HG02852 (cell line): ENCODE measurements at regions not wholly inside any gene's neighbourhood (a gene's known extent, or its start where the extent isn't known, plus 50 kb on each side); places are given as distances from the start of the nearest gene placed in this dataset.

Source experiments
- ATAC-seq: cut with Tn5 transposase; IDR thresholded peaks from one replicate; pipeline ENCODE4 v1.9.1; 2021; ENCODE audit warnings: mild to moderate bottlenecking, moderate library complexity; ENCODE audit not compliant: unreplicated experiment

- no peak for ATAC-seq
These were observed 324.6 kb upstream of the PLSCR5 start for GRCh38 chr3:146929696-146930095.

GRCh38 chr3:146928421-146929059 lies 323.4 kb upstream of the PLSCR5 start:
- no peak for ATAC-seq

DNA sequence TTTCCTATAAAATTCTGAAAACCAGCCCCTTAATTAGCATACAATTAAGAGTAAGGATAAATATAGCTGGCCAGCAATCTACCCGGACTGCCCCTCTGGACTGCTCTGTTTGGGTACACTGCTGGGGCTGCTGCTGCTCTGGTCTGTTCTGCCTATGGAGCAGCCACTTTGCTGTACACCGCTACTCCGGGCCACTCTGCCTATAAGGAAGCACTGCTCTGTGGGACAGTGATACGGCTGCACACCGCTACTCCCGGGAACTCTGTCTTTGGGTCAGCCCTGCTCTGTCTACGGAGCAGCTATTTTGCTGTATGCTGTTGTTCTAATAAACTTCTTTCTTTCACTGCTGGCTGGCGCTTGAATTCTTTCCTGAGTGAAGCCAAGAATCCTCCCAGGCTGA lies 316.5 kb upstream of the PLSCR5 start:
- no peak for ATAC-seq

- ATAC-seq: no peak
These were observed 309.3 kb upstream of the PLSCR5 start for GRCh38 chr3:146914409-146914808.

DNA sequence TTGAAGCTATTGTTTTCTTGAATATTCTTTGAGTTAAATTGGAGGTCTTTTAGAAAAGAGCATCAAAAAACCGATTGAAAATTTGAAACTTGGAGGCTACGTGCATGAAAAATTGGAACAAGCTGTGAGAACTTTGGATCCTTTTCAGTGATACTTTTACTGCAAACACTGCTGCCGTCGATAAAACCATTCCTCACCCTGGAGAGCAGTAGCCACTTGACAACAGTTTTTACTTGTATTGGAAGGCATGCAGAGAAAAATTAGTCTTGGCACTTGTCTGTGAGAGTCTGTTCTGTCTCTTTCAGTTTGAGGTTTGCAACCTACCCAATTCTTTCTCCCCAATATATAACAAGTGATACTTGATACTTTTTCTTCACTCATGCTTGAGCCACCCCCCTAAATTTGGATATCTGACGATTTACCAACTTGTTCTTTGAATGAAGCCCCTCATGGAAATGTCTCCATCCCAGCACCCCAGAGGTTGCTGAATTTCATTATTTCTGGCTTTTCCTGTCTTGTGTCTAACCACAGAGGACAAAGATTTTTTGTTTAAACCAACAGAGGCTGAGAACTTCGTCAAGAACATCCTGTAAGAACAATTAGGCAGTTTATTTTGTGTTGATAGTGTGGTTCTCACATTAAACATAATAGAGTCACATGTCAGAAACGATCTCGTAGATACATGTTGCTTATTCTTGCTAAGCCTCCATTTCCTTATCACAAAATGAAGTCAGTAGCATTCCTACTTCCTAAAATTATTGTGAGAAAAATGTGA lies 307.3 kb upstream of the PLSCR5 start:
- no peak for ATAC-seq

GRCh38 chr3:146903927-146904326 lies 298.8 kb upstream of the PLSCR5 start:
- no peak for ATAC-seq

DNA sequence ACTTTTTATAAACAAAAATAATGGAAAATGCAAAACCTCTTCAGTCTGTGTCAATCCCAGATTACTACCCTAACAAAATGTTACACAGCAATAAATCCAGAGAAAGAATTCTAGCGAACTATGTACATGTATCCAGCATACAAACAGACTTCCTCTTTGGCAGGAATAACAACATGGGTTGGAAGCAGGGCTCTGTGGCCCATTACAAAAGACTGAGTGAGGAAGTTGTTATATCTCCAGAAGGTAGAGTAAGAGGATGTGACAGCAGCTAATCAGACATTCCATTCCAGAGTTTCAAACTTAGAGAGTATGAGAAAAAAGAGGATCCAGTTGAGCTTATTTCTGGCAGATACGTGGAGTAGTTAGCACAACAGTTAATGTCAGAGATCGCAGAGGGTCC lies 294.0 kb upstream of the PLSCR5 start:
- no peak for ATAC-seq

DNA sequence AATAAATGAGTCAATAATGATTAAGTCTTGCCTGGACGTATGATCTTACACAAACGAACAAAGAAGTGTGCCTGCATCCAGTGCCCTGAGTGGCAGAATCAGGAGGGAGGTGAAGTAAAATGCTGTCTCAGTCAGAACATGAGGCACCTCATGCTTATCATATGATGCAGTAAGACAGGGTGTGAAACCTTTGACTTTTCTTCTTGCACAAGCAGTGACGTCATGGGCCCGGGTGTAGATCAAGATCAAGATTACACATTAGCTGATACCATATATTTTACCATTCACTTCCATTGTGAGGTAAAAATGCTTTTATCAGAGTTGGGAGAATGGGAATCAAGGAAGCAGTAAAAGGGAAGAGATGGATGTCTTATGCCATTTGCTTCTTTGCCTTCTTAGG lies 291.6 kb upstream of the PLSCR5 start:
- no peak for ATAC-seq

DNA sequence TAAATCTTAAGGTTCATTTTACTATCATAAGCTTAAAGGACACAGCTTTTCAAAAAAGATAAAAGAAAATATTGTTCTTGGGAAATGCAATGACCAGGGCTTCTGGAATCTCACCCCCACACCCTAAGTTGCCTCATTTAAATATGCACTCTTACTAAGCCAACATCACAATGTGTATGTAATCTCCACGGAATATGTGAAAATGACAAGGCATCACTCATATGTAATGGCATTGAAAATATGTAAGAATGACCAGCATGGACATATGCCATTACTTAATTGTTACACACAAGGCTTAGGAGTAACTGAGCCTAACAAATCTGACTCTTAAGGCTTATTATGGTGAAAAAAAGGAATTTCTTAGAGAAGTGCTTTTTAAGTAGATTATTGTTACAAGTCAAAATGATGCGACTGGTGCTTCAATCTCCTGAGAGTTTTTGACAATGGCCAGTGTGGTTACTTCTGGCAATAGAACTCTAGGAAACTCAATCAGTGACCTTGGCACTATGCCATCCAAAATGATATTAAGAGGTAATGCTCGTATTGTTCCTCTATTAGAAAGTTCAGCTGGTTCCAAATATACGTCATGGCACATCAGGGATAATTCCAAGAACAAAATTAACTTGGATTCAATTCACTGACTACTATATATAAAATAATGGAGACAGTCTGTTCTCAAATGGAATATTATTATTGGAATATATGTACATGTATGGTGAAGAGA lies 290.0 kb upstream of the PLSCR5 start:
- ATAC-seq: no peak

DNA sequence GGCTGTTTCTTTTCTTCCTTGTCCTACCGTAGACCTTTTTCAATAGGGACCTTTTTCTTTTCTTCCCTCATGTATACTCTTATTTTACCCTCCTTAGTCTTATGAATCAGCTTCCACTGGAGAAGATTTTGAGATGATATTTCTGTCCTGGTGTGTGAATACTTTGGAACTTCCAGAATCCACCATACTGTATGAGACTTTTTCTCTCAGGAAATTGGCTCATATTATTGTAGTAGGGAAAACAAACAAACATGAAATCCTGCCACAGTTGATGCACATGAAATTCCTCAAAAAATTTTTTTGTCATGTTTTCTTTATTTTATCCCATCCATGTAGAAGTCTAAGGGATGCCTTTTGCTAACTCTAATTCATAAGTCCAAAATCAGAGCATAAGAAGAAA lies 289.3 kb upstream of the PLSCR5 start:
- no peak for ATAC-seq

DNA sequence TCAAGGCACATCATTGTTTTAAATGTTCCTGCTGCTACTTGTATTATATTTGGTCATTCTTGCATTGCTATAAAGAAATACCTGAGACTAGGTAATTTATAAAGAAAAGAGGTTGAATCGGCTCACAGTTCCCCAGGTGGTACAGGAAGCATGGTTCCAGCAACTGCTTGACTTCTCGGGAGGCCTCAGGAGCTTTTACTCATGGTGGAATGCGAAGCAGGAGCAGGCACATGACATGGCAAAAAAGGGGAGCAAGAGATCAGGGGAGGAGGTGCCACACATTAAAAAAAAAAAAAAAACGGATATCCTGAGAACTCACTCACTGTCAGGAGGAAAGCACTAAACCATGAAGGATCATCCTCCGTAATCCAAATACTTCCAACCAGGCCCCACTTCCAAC lies 286.9 kb upstream of the PLSCR5 start:
- no peak for ATAC-seq

GRCh38 chr3:146889626-146890025 lies 284.5 kb upstream of the PLSCR5 start:
- no peak for ATAC-seq

DNA sequence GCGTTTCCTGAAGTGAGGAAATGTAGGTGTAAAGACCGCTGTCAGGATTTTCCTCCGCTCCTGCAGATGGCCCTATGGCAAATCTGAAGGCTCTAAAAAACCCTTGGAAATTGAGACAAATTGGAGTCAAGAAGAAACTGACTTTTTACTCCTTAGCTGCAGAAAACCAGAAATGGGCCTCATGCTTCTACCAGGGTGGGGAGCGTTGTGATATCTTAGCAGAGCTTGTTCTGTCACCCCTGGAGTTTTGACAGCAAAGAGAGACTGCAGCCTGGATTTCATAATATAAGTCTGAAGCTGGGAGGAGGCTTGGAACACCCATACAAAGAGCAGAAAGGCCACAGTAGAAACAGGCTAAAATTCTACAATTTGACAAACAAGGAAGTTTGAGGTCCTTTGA lies 283.0 kb upstream of the PLSCR5 start:
- no peak for ATAC-seq

DNA sequence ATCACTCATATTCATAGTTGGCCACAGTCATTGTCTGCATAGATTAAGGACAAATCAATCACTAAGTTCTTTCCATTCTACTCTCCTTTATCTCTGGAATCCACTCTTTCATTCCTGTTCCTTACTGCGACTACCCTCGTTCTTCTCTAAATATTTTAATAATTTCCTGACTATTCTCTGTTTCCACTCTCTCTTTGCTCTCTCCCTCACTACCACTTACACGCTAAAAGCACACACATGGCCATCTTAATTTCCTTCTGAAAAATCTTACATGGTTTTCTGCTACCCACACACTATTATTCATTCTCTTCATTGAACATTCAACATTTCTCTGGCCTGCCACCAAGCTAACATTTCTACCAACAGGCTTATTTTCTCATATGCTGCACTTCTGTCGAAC lies 279.6 kb upstream of the PLSCR5 start:
- ATAC-seq: no peak

GRCh38 chr3:146884296-146884695 lies 279.1 kb upstream of the PLSCR5 start:
- no peak for ATAC-seq

- no peak for ATAC-seq
These were observed 278.1 kb upstream of the PLSCR5 start for GRCh38 chr3:146883288-146883687.

- no peak for ATAC-seq
These were observed 277.0 kb upstream of the PLSCR5 start for GRCh38 chr3:146881966-146882760.

DNA sequence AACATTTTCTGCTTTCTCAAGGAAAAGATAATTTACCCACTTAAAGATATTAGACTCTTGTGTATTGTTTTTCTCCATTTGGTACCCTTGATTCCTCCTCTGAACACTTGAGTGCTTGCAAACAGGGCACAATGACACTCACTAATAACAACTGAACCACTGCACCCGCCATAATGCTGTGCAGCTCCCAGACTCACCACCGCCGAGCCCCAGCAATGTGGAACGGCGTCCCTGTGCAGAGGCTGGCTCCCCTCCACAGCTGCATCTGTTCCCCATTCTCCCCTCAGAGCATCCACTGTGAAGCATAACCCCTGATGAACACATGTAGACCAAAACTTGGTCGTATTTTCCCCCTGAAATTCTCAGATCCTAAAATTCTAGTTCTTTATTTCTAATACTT lies 276.2 kb upstream of the PLSCR5 start:
- ATAC-seq: no peak

GRCh38 chr3:146873748-146874147 lies 268.6 kb upstream of the PLSCR5 start:
- ATAC-seq: no peak

DNA sequence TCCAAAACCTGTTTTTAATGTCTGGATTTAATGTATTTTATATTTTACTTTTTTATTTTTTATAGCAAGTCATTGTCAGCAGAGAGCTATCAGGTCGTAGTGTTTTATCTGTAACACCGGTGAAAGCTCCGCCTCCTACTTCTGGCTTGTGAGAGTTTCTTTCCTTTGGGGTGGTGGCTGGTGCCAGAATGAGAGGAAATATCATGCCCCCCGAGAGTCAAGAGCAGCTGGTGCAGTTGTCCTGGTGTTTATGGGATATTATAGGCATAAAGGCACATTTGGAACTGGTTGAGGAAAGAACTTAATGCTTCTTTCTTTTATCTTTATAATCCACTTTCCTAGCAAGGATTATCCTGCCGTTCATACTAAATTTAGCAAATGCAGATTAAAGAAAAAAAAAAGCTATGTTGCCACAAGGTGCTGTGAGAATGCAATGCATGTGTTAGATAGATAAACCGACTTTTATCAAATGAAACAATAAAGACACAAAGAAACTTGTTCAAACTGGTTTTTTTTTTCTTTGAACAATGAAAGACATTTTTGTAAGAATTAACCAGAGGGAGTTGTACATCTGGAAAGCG lies 260.1 kb upstream of the PLSCR5 start:
- no peak for ATAC-seq

DNA sequence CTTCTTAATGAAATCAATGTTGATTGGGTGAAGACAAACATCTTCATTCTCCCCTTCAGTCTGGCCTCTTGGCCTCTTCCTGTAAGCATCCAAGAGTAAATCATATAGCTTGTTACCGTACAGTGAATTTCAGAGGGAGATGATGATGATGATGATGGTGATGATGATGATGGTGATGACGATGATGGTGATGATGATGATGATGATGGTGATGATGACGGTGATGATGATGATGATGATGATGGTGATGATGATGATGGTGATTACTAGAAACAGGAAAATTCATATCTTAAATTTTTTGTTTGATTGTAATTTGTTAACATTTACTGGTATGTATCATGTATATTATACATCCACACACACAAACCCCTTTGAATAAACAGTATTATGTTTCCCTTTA lies 256.1 kb upstream of the PLSCR5 start:
- no peak for ATAC-seq
